ENCODE measurements at regions not wholly inside any gene's neighbourhood (a gene's known extent, or its start where the extent isn't known, plus 50 kb on each side); places are given as distances from the start of the nearest gene placed in this dataset.

GRCh38 chr4:19803406-19803805 lies 448.3 kb upstream of the SLIT2 start:
- TF ChIP-seq, protein P1, sequence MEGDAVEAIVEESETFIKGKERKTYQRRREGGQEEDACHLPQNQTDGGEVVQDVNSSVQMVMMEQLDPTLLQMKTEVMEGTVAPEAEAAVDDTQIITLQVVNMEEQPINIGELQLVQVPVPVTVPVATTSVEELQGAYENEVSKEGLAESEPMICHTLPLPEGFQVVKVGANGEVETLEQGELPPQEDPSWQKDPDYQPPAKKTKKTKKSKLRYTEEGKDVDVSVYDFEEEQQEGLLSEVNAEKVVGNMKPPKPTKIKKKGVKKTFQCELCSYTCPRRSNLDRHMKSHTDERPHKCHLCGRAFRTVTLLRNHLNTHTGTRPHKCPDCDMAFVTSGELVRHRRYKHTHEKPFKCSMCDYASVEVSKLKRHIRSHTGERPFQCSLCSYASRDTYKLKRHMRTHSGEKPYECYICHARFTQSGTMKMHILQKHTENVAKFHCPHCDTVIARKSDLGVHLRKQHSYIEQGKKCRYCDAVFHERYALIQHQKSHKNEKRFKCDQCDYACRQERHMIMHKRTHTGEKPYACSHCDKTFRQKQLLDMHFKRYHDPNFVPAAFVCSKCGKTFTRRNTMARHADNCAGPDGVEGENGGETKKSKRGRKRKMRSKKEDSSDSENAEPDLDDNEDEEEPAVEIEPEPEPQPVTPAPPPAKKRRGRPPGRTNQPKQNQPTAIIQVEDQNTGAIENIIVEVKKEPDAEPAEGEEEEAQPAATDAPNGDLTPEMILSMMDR (conservative IDR thresholded peaks at IDR 0.05; ENCODE audit: low read depth, low read length) = no peak
- no peak for TF ChIP-seq EZH2 (IDR thresholded peaks at IDR 0.05; ENCODE audit: borderline replicate concordance, low read depth, low read length, poor library complexity, severe bottlenecking)
